ENCODE measurements at regions not wholly inside any gene's neighbourhood (a gene's known extent, or its start where the extent isn't known, plus 50 kb on each side); places are given as distances from the start of the nearest gene placed in this dataset.

DNA sequence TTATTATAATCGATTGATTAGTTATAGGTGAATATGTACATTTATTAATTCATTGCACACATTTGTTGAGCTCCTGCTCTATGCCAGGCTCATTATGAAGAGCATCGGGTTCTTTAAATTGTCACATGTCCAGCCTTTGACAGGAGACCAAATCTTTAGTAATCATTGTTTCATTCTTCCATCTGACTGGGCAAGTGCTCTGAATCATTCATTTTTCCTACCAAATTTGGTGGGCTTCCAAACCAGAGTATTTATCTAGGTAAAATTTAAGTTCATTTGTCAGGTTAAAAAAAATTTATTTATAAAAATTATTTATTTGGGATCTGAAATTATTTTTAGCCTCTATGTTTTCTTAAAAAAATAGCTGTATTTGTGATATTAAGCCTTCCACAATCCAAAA is 404.9 kb upstream of the MMS22L start:
- no peak overlapping the region for H3K9ac ChIP-seq (replicated peaks in 1 of 4; ENCODE audit: extremely low read depth in 1 of 4, low read depth in 3 of 4, low read length in 3 of 4)
- ChIA-PET POLR2A (ENCODE audit: partially characterized antibody) (no interaction called here), CTCF (ENCODE audit: partially characterized antibody) (interaction anchor here (1.0 to 1.1 kb wide), 2 partner anchors 10 to 18 kb away, joined by 3 to 4 read pairs; no protein-coding TSS in a partner anchor)
- no peak overlapping the region for H4K8ac ChIP-seq (ENCODE audit: extremely low read depth, insufficient read depth, low read length)
- no peak for FAIRE-seq
- WGBS, 2 experiments (ENCODE audit: extremely low coverage in 1 of 2, insufficient coverage in 1 of 2, insufficient read length in 1 of 2, insufficient replicate concordance in 2 of 2, low coverage in 1 of 2, low lambda C conversion rate in 2 of 2, missing lambda C conversion rate in 1 of 2): 98% methylated on average over 2 of the region's 2 CpGs; no CpG with 5 or more reads in 1 of the 2 experiments
- H3K4me1 ChIP-seq (replicated peaks in 1 of 4; ENCODE audit: control insufficient read depth in 3 of 4, insufficient read depth in 4 of 4, low read length in 3 of 4): no peaks in the 10 kb centered on the region
- H3K27me3 ChIP-seq (replicated peaks in 1 of 4; ENCODE audit: control insufficient read depth in 3 of 4, extremely low read depth in 1 of 4, insufficient read depth in 3 of 4, low read length in 3 of 4): no peaks in the 10 kb centered on the region
- TF ChIP-seq SIRT6 (IDR thresholded peaks at IDR 0.05; ENCODE audit: low read length) (no peak), CHD2 (IDR thresholded peaks at IDR 0.05; ENCODE audit: low read length) (no peak), HDAC2 (IDR thresholded peaks at IDR 0.05; ENCODE audit: borderline replicate concordance in 1 of 2, low read depth in 2 of 2, low read length in 2 of 2) (no peak), CHD1 (IDR thresholded peaks at IDR 0.05; ENCODE audit: low read depth, low read length) (no peak), BRCA1 (IDR thresholded peaks at IDR 0.05; ENCODE audit: low read depth, low read length) (no peak), POLR2AphosphoS5 (IDR thresholded peaks at IDR 0.05; ENCODE audit: low read depth, low read length) (no peak), KDM1A (IDR thresholded peaks at IDR 0.05; ENCODE audit: borderline replicate concordance, low read length) (no peak), BACH1 (IDR thresholded peaks at IDR 0.05; ENCODE audit: low read length) (no peak), POLR2A (IDR thresholded peaks at IDR 0.05; ENCODE audit: control extremely low read depth in 1 of 2, low read depth in 2 of 2, low read length in 2 of 2) (no peak)
- no peaks in the 10 kb centered on the region for H3K9me3 ChIP-seq (ENCODE audit: insufficient read depth in 2 of 2, low read depth in 1 of 2, low read length in 1 of 2)
- no peaks in the 10 kb centered on the region for H4K20me1 ChIP-seq (replicated peaks in 1 of 2; ENCODE audit: control insufficient read depth in 1 of 2, insufficient read depth in 2 of 2, low read length in 2 of 2)
- H3K23me2 ChIP-seq (ENCODE audit: low read depth, low read length): no peaks in the 10 kb centered on the region
- H2BK120ac ChIP-seq (replicated peaks; ENCODE audit: low read depth, low read length): no peak overlapping the region
- no peak overlapping the region for H3K4ac ChIP-seq (replicated peaks; ENCODE audit: insufficient read length, low read depth, low read length)
- H4K5ac ChIP-seq (ENCODE audit: insufficient read length, low read depth, low read length): no peak overlapping the region
- H3K27ac ChIP-seq (ENCODE audit: low read depth, low read length): no peak overlapping the region
- H2BK12ac ChIP-seq (ENCODE audit: low read depth, low read length): no peak overlapping the region
- H2AK5ac ChIP-seq (ENCODE audit: low read depth, low read length): no peak overlapping the region
- no peak overlapping the region for H3K14ac ChIP-seq (ENCODE audit: insufficient read length)
- DNase-seq (ENCODE audit: low read depth in 1 of 2, low spot score in 2 of 2): no peak
- no peaks in the 10 kb centered on the region for H3K36me3 ChIP-seq (ENCODE audit: control insufficient read depth in 2 of 4, insufficient read depth in 4 of 4, low read length in 3 of 4)
- H3K79me1 ChIP-seq (ENCODE audit: low read depth, low read length): no peaks in the 10 kb centered on the region
- H3K18ac ChIP-seq (ENCODE audit: extremely low read depth, low read length): no peak overlapping the region
- no peak overlapping the region for H3K56ac ChIP-seq (replicated peaks; ENCODE audit: insufficient read length, low read depth, low read length)
- H2BK20ac ChIP-seq (ENCODE audit: low read length): no peak overlapping the region
- no peak overlapping the region for H2AFZ ChIP-seq (ENCODE audit: low read length)
- no peak overlapping the region for H4K91ac ChIP-seq (replicated peaks; ENCODE audit: insufficient read length, low read length)
- no peak overlapping the region for H3K4me3 ChIP-seq (ENCODE audit: extremely low read depth in 1 of 4, insufficient read depth in 2 of 4, low read depth in 3 of 4, low read length in 4 of 4)
- H3K4me2 ChIP-seq (ENCODE audit: insufficient read depth in 1 of 2, low read depth in 2 of 2, low read length in 2 of 2): no peak overlapping the region
- no peak overlapping the region for H3K23ac ChIP-seq (ENCODE audit: insufficient read length)
- no peak overlapping the region for H2BK5ac ChIP-seq (ENCODE audit: low read depth, low read length)
- H2BK15ac ChIP-seq (ENCODE audit: low read length): no peak overlapping the region
- H3K79me2 ChIP-seq (ENCODE audit: control insufficient read depth in 1 of 2, insufficient read depth in 2 of 2, low read length in 2 of 2): no peaks in the 10 kb centered on the region
